ENCODE measurements at regions not wholly inside any gene's neighbourhood (a gene's known extent, or its start where the extent isn't known, plus 50 kb on each side); places are given as distances from the start of the nearest gene placed in this dataset.

DNA sequence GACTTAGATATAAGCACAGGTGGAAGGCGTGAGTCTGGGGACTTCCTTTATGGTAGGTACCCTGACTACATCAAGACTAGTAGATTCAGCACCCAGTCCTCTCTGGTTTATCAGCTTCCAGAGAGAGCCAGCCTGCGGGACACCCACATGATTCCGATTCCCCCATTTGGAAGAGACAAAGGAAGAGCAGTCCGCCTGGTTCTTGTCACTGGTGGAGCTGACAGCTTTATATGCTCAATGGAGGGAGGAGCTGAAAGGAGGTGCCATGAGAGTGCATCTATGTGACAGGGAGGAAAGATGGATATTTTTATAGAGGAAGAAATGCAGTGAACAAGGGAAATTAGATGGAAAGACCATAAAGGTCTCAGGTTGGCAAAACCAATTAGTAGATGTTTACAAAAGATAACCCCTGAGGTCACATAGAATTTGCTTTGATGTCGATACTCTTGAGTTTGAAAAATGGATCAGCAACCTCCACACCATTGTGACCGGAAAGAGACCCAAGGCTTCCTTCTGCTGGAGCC lies 437.7 kb downstream of the PMP22 start:
- TF ChIP-seq, protein P1, sequence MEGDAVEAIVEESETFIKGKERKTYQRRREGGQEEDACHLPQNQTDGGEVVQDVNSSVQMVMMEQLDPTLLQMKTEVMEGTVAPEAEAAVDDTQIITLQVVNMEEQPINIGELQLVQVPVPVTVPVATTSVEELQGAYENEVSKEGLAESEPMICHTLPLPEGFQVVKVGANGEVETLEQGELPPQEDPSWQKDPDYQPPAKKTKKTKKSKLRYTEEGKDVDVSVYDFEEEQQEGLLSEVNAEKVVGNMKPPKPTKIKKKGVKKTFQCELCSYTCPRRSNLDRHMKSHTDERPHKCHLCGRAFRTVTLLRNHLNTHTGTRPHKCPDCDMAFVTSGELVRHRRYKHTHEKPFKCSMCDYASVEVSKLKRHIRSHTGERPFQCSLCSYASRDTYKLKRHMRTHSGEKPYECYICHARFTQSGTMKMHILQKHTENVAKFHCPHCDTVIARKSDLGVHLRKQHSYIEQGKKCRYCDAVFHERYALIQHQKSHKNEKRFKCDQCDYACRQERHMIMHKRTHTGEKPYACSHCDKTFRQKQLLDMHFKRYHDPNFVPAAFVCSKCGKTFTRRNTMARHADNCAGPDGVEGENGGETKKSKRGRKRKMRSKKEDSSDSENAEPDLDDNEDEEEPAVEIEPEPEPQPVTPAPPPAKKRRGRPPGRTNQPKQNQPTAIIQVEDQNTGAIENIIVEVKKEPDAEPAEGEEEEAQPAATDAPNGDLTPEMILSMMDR (IDR thresholded peaks at IDR 0.05): no peak
- no peak for TF ChIP-seq POLR2A (IDR thresholded peaks at IDR 0.05)
